Activated CD4-positive, alpha-beta T cell treated with anti-CD3 and anti-CD28 coated beads for 36 hours (primary cell): ENCODE measurements at regions not wholly inside any gene's neighbourhood (a gene's known extent, or its start where the extent isn't known, plus 50 kb on each side); places are given as distances from the start of the nearest gene placed in this dataset.

ENCODE experiments used
- ATAC-seq: fragments of 200-7000 bp; cut with Tn5 transposase; one replicate; pipeline ENCODE4 v1.10.0; 2021; ENCODE audit warnings: mild to moderate bottlenecking, moderate library complexity
- CTCF ChIA-PET: fragments of 350-600 bp; sonication (Branson Sonifier 250); formaldehyde crosslinking; loops from one replicate; lab custom pipeline; 2021; ENCODE audit warnings: antibody characterized with exemption; lab: Charles Lee
- POLR2A ChIA-PET: fragments of 350-600 bp; sonication (Branson Sonifier 250); formaldehyde crosslinking; loops from one replicate; lab custom pipeline; 2021; ENCODE audit warnings: antibody characterized with exemption, inconsistent platforms; lab: Charles Lee
- DNase-seq: peaks from one replicate; pipeline ENCODE4 v3.0.0-alpha.2; 2020
- H3K27ac Mint-ChIP-seq: one replicate; pipeline ENCODE4 v1.8.0; 2021; ENCODE audit warnings: mixed read lengths
- H3K27me3 Mint-ChIP-seq: one replicate; pipeline ENCODE4 v1.8.0; 2021; ENCODE audit warnings: mixed read lengths
- H3K36me3 Mint-ChIP-seq: one replicate; pipeline ENCODE4 v1.8.0; 2021; ENCODE audit warnings: low read depth, mixed read lengths
- H3K4me1 Mint-ChIP-seq: one replicate; pipeline ENCODE4 v1.8.0; 2021; ENCODE audit warnings: mixed read lengths
- H3K4me3 Mint-ChIP-seq: one replicate; pipeline ENCODE4 v1.8.0; 2021; ENCODE audit warnings: mild to moderate bottlenecking, moderate library complexity, mixed read lengths
- H3K9me3 Mint-ChIP-seq: one replicate; pipeline ENCODE4 v1.8.0; 2021; ENCODE audit warnings: low read depth, mixed read lengths
- intact Hi-C, 2 experiments: fragments of 100-400 bp; cut with DNase I in 1 of 2; cut with micrococcal nuclease in 1 of 2; formaldehyde crosslinking; loops; one replicate each; pipeline versions ENCODE4 v1.14.2 to v1.15.1; 2022 to 2024; cut with DNase I, micrococcal nuclease

- Mint-ChIP-seq H3K27ac (no peak overlapping the region), H3K4me3 (no peak overlapping the region), H3K27me3 (no peaks in the 10 kb centered on the region), H3K4me1 (peaks cover 13% of the 10 kb centered on the region), H3K36me3 (no peaks in the 10 kb centered on the region), H3K9me3 (peaks cover 5% of the 10 kb centered on the region)
- no peak for DNase-seq
- ChIA-PET POLR2A (no interaction called here), CTCF (interaction anchor here (0.7 kb wide), 1 partner anchor 334 kb away, joined by 4 read pairs; no protein-coding TSS in a partner anchor)
- intact Hi-C loops, result no loop called here
- no peak for ATAC-seq
Measured at GRCh38 chr11:69348414-69349235, 54.7 kb downstream of the MYEOV start.

- intact Hi-C loops, result no loop called here
- ChIA-PET POLR2A (no interaction called here), CTCF (interaction anchor here (1.1 kb wide), 1 partner anchor 19 kb away, joined by 3 read pairs; no protein-coding TSS in a partner anchor)
- peaks cover 5% of the 10 kb centered on the region for H3K9me3 Mint-ChIP-seq
- no peak for DNase-seq
- peaks cover 9% of the 10 kb centered on the region for H3K4me1 Mint-ChIP-seq
- H3K27ac Mint-ChIP-seq, result no peak overlapping the region
- H3K36me3 Mint-ChIP-seq, result no peaks in the 10 kb centered on the region
- no peak for ATAC-seq
- no peaks in the 10 kb centered on the region for H3K27me3 Mint-ChIP-seq
- no peak overlapping the region for H3K4me3 Mint-ChIP-seq
Measured at GRCh38 chr11:69350040-69350439, 56.1 kb downstream of the MYEOV start.

- H3K4me1 Mint-ChIP-seq, result peaks cover 9% of the 10 kb centered on the region
- ChIA-PET CTCF (interaction anchor here (1.1 kb wide), 1 partner anchor 18 kb away, joined by 3 read pairs; no protein-coding TSS in a partner anchor), POLR2A (no interaction called here)
Measured at GRCh38 chr11:69350596-69350995, 56.6 kb downstream of the MYEOV start.

GRCh38 chr11:69351460-69351859 lies 57.5 kb downstream of the MYEOV start:
- ChIA-PET POLR2A (no interaction called here), CTCF (no interaction called here)
- ATAC-seq (no peak), DNase-seq (no peak)
- no peak overlapping the region for H3K4me3 Mint-ChIP-seq
- H3K27ac Mint-ChIP-seq, result no peak overlapping the region
- intact Hi-C loops, result no loop called here
- H3K9me3 Mint-ChIP-seq, result peaks cover 5% of the 10 kb centered on the region
- H3K27me3 Mint-ChIP-seq, result no peaks in the 10 kb centered on the region
- H3K4me1 Mint-ChIP-seq, result peaks cover 9% of the 10 kb centered on the region
- no peaks in the 10 kb centered on the region for H3K36me3 Mint-ChIP-seq

More at GRCh38 chr11:69350596-69350995, 56.6 kb downstream of the MYEOV start:
- Mint-ChIP-seq H3K4me3 (no peak overlapping the region), H3K27me3 (no peaks in the 10 kb centered on the region), H3K36me3 (no peaks in the 10 kb centered on the region), H3K27ac (no peak overlapping the region), H3K9me3 (peaks cover 5% of the 10 kb centered on the region)
- DNase-seq (no peak), ATAC-seq (no peak)
- intact Hi-C loops, result no loop called here

- Mint-ChIP-seq H3K36me3 (no peaks in the 10 kb centered on the region), H3K4me3 (no peak overlapping the region), H3K9me3 (peaks cover 5% of the 10 kb centered on the region), H3K27ac (no peak overlapping the region), H3K4me1 (peaks cover 9% of the 10 kb centered on the region), H3K27me3 (no peaks in the 10 kb centered on the region)
- ATAC-seq (no peak), DNase-seq (no peak)
- intact Hi-C loops, result loop anchor here in 1 of 2 experiments (2.0 kb wide), 1 partner anchor 15 kb away; no protein-coding TSS in a partner anchor
- CTCF ChIA-PET, result interaction anchor here (0.6 to 1.0 kb wide), 2 partner anchors 108 to 360 kb away, joined by 3 read pairs; no protein-coding TSS in a partner anchor
- POLR2A ChIA-PET, result no interaction called here
Measured at GRCh38 chr11:69352166-69352565, 58.2 kb downstream of the MYEOV start.

GRCh38 chr11:69352715-69353319 lies 58.9 kb downstream of the MYEOV start:
- H3K9me3 Mint-ChIP-seq, result peaks cover 3% of the 10 kb centered on the region
- ChIA-PET CTCF (interaction anchor here (1.0 kb wide), 1 partner anchor 109 kb away, joined by 3 read pairs; no protein-coding TSS in a partner anchor), POLR2A (no interaction called here)
- H3K27ac Mint-ChIP-seq, result no peak overlapping the region
- peaks cover 9% of the 10 kb centered on the region for H3K4me1 Mint-ChIP-seq
- intact Hi-C loops, result loop anchor here in 1 of 2 experiments (2.0 kb wide), 1 partner anchor 16 kb away; no protein-coding TSS in a partner anchor
- no peaks in the 10 kb centered on the region for H3K27me3 Mint-ChIP-seq
- DNase-seq (peak; percentile 75), ATAC-seq (peak; percentile 97)
- H3K4me3 Mint-ChIP-seq, result no peak overlapping the region
- no peaks in the 10 kb centered on the region for H3K36me3 Mint-ChIP-seq

- Mint-ChIP-seq H3K4me1 (peaks cover 9% of the 10 kb centered on the region), H3K27ac (no peak overlapping the region), H3K4me3 (no peak overlapping the region), H3K27me3 (no peaks in the 10 kb centered on the region), H3K36me3 (no peaks in the 10 kb centered on the region), H3K9me3 (no peaks in the 10 kb centered on the region)
- no peak for ATAC-seq
- POLR2A ChIA-PET, result no interaction called here
- intact Hi-C loops, result loop anchor here in 1 of 2 experiments (2.0 kb wide), 1 partner anchor 17 kb away; no protein-coding TSS in a partner anchor
- CTCF ChIA-PET, result no interaction called here
- no peak for DNase-seq
Measured at GRCh38 chr11:69353696-69354544, 60.0 kb downstream of the MYEOV start.

GRCh38 chr11:69354545-69354897 lies 60.6 kb downstream of the MYEOV start:
- no peaks in the 10 kb centered on the region for H3K9me3 Mint-ChIP-seq
- no peaks in the 10 kb centered on the region for H3K36me3 Mint-ChIP-seq
- no peaks in the 10 kb centered on the region for H3K27me3 Mint-ChIP-seq
- H3K4me1 Mint-ChIP-seq, result peaks cover 9% of the 10 kb centered on the region
- DNase-seq (no peak), ATAC-seq (no peak)
- CTCF ChIA-PET, result no interaction called here
- intact Hi-C loops, result no loop called here
- H3K4me3 Mint-ChIP-seq, result no peak overlapping the region
- H3K27ac Mint-ChIP-seq, result no peak overlapping the region
- POLR2A ChIA-PET, result no interaction called here

- H3K27ac Mint-ChIP-seq, result no peak overlapping the region
- DNase-seq (no peak), ATAC-seq (no peak)
- no peaks in the 10 kb centered on the region for H3K27me3 Mint-ChIP-seq
- intact Hi-C loops, result no loop called here
- no peaks in the 10 kb centered on the region for H3K9me3 Mint-ChIP-seq
- ChIA-PET POLR2A (no interaction called here), CTCF (no interaction called here)
- H3K4me1 Mint-ChIP-seq, result peaks cover 9% of the 10 kb centered on the region
- H3K36me3 Mint-ChIP-seq, result no peaks in the 10 kb centered on the region
- H3K4me3 Mint-ChIP-seq, result no peak overlapping the region
Measured at GRCh38 chr11:69355346-69355940, 61.5 kb downstream of the MYEOV start.

- Mint-ChIP-seq H3K4me1 (peaks cover 9% of the 10 kb centered on the region), H3K36me3 (no peaks in the 10 kb centered on the region), H3K9me3 (no peaks in the 10 kb centered on the region), H3K27ac (no peak overlapping the region), H3K4me3 (no peak overlapping the region), H3K27me3 (no peaks in the 10 kb centered on the region)
- ATAC-seq (no peak), DNase-seq (no peak)
- POLR2A ChIA-PET, result no interaction called here
- intact Hi-C loops, result no loop called here
- CTCF ChIA-PET, result no interaction called here
Measured at GRCh38 chr11:69355959-69356702, 62.2 kb downstream of the MYEOV start.
